ENCODE measurements at regions not wholly inside any gene's neighbourhood (a gene's known extent, or its start where the extent isn't known, plus 50 kb on each side); places are given as distances from the start of the nearest gene placed in this dataset.
A peak's percentile ranks its signal among the peaks of the same experiment; 100 is the strongest.

DNA sequence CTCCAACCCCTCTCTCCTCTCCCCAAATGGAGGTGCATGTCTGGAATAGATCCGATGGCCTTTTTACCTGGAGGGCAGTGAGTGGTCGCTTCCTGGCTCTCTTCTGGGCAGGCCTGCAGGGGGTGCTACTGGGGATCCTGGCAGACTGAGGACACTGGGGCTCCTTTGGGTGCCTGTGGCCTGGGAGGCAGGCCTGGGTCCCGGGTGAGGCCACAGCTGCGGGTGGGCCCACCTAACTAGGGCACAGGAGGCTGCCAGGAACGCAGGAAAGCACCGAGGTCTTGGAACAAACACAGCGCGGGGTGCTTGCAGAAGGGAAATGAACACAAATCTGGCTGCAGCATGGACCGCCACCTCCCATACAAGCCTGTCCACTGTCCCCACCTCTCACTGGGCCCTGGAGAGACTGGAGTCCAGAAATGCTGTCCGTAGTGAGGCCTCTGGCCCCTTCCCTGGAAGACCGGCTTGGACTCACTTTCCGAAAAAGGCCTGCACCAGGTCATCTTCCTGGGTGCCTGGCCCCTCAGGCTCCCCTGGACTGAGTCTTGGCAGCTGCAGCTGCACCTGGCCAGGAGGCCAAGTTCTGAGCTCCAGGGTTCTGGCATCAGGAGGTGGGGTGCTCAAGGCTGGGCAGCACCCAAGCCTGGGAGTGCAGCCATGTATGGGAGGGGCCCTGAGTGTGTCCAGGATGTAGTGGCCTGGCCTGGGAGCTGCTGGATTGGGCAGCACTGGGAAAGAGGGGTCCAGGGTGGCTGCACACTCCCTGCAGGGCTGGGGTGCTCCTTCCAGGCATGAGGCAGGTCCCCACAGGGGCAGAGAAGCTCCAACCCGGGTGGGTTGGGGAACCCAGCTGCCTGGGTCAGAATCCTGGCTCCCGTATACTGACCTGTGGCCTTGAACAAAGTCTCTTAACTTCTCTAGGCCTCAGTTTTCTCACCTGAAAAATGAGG is 195.1 kb downstream of the IRF8 start:
- no peak for FAIRE-seq

DNA sequence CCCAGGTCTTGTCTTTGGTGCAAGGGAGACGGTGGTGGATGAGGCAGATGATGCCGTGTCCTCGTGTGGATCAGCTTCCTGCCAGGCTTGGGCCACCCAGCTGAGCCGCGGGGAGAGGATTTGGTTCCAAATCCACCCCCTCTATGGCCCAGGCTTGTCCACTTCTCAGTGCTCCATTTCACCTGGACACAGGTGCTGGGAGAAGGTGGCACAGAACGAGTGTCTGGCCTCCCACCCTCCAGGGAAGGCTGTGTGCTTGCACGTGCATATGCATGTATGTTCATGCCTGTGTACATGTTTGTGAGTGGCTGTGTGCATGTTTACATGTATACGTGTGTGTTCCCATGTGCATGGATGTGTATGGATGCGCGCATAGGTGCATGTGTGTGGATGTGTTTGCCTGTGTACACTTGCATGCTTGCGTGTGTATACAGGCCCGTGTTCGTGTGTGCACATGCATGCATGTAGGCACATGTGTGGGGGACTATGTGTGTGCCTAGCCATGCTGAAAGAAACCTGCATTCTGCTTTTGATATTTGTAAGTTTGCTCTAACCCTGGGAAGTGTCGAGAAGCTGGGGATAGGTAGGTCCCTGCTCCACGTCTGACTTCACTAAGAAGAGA is 196.3 kb downstream of the IRF8 start:
- FAIRE-seq = no peak

DNA sequence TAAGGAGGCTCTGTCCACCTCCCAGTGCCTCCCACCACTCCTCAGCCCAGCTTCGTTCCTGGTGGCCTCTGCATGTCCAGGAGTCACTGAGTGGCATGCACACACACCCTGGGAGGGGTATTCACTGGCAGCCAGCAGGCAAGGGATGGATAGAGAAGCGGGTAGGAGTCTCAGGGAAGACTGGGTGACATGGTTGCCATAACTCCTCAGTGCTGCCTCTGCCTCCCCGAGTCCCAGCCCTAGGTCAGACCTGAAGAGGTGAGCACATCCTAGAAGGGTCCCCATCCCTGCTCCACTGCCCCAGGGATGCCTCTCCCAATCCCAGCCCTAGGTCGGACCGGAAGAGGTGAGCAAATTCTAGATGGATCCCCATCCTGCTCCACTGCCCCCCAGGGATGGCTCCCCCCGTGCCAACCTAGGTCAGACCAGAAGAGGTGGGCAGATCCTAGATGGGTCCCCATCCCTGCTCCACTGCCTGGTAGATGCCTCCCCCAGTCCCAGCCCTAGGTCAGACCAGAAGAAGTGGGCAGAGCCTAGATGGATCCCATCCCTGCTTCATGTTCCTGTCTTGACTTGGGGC is 197.0 kb downstream of the IRF8 start:
- no peak for FAIRE-seq

DNA sequence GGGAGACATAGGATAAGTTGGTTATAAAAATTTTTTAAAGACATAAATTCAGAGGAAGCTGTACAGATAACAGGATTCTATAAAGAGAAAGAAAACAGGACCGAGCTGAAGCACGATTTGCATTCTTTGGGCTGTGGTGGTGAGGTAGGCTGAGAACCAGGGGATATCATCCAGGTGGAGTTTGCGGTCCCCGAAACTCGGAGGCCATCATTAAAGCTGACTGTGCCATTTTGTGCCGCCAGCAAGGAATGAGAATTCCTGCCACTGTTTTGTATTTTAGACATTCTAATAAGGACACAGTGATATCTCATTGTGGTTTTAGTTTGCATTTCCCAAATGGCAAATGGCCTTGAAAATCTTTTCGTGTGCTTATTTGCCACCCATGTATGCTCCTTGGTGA is 197.9 kb downstream of the IRF8 start:
- no peak for FAIRE-seq

DNA sequence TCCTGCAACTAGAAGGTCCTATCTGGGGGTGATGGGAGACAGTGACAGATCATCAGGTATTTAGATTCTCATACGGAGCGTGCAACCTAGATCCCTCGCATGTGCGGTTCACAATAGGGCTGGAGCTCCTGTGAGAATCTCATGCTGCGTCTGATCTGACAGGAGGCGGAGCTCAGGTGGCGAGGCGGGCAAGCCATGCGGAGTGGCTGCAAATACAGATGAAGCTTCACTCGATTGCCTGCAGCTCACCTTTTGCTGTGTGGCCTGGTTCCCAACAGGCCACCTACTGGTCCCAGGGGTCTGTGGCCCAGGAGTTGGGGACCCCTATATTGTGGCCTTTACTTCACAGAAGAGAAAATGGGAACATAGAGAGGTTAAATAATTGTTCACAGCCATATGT is 200.4 kb downstream of the IRF8 start:
- no peak for FAIRE-seq

DNA sequence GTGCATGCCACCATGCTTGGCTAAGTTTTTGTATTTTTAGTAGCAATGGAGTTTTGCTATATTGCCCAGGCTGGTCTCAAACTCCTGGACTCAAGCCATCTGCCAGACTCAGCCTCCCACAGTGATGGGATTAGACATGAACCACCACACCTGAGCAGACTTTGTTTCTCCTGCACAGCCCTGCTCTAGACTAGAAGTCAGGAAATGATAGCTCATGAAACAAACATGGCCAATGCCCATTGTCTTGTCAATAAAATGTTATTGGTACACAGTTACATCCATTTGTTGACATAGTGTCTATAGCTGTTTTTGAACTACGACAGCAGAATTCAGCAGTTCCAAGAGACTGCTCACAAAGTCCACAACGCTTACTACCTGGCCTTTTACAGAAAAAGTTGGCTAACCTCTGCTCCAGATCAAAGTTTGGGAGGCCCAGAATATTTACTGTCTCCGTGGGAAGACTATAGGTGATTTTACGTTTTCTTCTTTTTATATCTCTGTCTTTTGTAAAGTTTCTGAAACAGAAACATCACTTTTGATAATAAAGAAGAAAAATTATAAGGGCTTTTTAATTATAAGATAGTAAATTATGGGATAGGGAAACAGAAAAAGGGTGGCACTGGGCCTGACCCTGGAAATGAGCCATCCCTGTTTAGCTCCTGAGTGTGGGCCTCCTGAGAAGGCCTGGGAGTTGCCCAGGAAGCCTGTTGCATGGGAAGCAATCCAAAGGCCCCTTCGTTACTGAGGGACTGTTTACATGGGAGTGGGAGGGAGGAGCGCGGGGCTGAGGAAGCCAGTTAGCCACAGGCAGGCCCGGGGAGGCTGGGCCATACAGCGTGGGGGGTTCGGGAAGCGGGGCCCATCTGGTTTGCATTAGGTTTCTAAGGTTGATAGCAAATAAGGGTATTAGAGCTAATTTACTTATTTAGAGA is 201.5 kb downstream of the IRF8 start:
- peak; percentile 68 for FAIRE-seq

DNA sequence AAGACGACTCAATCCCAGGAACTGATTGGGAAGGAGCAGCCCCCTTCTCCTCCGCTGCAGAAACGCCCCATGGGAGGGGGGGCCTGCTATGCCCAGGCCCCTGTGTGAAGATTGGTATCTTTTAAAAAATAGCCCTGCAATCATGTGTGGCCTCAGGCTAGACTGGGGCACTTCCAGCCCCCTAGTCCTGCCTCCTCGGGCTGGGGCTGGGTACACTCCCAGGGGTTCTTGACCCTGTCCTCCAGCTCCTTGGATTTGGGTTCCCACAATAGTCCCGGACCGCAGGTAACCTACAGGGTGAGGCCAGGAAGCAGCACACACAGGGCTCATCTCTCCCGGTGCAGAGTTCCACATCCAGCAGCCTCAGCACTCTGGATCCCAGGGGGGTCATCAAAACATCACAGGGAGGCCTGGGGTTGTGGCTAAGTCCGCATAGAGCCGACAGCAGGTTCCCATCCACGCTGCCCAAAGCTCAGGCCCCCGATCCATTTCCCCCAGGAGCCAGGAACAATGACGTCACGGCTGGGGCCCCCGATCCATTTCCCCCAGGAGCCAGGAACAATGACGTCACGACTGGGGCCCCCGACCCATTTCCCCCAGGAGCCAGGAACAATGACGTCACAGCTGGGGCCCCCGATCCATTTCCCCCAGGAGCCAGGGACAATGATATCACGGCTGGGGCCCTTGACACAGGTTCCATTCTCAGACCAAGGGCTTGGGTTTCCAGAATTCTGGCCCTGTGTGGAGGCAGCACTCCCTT is 202.4 kb downstream of the IRF8 start:
- no peak for FAIRE-seq

DNA sequence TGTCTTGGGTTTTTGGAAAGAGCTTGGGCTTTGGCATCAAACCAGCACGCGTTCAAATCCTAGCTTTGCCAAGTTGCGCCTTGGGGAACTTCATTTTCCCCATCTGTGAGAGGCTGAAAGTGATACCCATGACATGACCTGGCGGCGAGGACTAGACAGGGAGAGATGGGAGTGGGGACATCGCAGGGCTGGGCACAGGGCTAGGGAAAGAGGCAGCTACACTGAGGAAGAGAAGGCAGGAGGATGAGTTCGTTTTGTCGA is 202.9 kb downstream of the IRF8 start:
- no peak for FAIRE-seq

DNA sequence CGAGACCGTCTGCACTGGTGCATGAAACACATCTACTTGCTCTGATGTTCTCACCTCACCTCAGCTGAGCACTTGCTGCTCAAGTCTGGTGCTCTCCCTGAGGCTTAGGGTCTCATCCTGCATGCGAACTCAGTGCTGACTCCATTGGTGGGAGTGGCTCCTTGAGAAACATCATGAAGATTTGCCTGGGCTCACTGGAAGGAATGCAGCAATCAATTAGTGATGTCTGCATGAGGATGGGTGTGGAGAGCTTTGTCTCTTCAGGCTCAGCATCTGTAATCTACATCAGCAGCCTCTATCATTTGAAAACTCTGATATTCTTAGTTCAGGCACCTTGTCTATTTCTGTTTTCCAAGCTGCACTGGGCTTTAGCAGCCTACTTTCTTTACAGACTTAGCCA is 204.4 kb downstream of the IRF8 start:
- FAIRE-seq = no peak

DNA sequence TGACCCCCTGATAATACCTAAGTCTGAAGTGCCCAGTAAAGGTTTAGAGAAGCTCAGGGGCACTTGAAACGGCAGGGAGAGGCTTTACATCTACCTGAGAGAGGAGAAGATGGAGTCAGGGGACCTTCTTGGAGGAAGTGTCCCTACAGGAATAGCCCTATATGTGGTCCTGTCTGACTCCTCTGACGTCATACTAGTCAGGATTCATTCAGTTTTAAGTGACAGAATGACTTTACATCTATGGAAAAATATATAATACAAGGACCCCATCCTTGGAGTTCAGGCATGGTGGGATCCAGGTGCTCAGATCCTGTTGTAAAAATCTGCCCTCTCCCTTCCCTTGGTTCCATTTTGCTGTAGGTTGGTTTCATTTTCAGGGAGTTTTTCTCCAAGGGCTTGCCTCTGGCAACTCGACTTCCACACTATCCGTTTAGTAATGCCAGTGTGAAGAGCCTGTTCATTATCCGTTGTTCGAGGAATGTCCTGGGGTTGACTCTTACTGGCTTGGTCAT is 205.6 kb downstream of the IRF8 start:
- no peak for FAIRE-seq

DNA sequence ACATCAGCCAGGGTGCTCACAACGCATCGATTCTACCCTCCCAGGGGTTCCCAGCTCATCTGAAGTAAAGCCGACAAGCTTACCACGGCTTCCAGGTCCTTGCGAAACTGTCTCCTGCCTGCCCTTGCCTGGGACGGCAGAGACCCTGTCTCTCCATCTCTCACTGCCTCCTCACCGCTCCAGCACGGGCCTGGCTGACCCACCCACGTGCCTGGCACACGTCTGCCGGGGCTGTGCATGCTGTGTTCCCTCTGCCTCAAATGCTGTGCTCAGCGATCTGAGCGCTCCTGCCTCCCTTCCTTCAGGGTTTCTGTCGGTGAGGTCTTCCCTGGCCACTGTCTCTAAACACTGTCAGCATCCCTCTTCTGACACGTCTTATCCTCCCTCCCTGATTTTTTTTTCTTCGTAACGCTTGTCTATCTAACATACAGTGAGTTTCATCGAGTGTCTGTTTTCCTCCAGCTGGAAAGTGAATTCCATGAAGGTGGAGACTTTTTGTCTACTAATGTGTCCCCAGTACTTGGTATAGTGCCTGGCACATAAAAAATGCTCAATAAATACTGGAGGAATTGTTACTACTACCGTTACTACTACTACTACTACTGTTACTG is 208.4 kb downstream of the IRF8 start:
- no peak for FAIRE-seq

DNA sequence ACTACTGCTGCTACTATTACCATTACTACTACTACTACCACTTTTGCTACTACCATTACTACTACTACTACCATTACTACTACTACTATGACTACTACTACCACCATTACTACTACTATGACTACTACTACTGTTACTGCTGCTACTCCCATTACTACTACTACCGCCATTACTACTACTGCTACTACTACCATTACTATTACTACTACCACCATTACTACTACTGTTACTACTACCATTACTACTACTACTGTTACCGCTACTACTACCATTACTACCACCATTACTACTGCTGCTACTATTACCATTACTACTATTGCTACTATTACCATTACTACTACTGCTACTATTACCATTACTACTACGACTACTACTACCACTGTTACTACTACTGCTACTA is 209.1 kb downstream of the IRF8 start:
- FAIRE-seq = no peak

DNA sequence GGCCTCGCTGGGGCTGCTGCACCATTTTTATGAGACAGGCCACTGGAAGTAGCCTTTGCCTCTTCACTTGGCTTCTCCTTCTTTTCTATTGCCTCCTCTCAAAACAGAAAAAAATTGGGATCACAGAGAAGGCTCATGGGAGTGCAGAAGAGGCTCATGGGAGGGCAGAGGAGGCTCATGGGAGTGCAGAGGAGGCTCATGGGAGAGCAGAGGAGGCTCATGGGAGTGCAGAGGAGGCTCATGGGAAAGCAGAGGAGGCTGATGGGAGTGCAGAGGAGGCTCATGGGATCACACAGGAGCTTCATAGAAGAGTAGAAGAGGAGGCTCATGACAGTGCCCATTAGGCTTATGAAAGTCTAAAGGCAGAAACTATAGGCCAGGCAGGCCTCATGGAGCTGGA is 211.2 kb downstream of the IRF8 start:
- FAIRE-seq = no peak

DNA sequence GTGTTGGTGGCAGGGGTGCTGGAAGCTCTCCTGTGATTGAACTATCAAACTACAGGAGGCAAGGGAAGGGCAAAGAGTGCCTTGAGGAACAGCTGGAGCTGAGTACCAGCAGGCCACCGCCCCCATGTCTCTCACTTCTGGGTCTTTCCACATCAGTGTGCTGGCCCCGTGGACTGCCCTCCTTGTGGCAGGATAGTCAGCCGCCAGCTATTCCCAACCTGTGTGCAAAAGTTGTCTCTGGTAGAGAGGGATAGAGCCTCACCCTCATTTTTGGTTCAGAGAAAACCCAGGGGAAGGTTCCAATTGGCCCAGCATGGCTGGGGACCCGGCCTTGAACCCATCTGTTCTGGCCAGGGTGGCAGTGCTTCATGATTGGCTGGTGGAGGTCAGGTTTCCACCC is 211.8 kb downstream of the IRF8 start:
- no peak for FAIRE-seq

DNA sequence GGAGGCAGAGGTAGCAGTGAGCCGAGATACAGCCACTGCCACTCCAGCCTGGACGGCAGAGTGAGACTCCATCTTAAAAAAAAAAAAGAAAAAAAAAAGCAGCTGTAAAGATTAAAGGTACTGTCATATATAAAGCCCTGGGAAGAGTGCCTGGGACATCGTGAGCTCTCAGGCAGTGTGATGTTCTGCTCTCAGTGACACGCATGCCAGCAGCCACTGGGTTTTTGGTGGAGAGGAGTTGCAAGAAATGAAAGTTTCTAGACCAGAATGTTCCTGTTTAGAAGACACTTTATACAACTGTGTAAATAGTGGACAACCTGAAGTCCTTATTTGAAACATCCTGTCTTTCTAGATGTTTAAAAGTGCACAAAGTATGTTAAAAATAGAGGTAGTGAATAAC is 213.2 kb downstream of the IRF8 start:
- FAIRE-seq = no peak

DNA sequence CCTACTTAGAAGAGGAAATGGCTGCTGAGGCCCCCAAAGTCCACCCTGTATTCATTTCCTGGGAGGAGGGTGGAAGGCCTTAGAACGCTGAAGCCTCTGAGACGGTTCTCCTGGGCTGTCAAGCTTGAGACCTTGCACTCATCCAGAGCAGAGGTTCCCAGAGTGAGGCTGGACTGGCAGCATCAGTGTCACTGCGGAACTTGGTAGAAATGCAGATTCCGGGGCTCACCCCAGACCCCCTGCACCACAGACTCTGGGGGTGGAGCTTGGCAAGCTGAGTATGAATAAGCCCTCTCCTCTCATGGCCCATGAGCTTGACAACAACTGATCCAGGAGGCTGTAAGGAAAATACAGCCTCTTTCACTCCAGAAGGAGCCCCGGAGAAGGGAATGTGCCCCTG is 218.3 kb downstream of the IRF8 start:
- FAIRE-seq = no peak

DNA sequence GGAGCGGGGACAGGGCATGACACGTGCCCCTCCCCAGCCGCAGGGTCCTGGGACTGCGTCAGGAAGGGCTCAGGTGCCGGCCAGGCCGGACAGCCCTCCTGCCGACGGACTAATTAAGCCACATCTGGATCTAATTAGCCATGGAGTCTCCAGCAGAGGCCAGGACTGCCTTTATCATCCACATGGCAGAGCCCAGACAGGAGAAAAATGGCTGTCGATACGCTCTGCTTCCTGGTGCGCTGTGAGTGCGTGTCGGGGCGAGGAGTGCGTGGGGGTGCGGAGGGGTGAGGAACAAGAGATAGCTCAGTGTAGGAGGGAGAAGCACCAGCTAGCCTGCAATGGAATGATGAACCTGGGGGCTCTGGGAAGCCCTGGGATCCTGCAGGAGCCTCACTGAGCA is 218.8 kb downstream of the IRF8 start:
- FAIRE-seq = no peak

DNA sequence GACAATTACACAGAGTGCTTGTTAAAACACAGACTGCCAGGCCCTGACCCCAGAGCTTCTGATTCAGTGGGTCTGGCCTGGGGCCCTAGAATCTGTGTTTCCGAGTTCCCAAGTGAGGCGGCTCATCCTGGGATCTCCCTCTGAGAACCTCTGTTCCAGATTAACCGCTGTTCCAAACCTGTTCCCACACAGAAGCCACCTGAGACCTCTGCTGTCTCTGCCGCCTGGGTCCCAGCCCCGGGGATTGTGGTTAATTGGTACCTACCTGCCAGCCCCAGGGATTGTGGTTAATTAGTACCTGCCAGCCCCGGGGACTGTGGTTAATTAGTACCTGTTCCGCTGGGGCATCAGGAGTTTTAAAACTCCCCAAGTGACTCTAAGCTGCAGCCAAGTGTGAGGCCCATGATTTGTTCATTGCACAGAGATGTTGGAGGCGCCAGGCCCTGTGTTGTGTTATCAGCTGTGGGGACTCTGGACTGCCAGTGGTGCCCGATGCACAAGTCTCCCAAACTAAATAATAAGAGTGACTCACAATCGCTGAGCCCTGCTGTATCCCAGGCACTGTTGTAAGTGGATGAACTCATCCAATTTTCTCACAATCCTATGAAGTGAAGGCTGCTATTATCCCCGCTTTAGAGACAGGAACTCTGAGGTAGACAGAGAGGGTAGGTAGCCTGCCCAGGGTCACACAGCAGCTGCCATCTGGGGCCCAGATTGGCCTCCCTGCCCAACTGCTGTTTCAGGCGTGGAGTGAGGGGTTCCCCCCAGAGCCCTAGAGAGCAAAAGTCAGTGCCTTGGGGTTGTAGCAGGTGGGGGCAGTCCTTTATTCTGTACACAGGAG is 219.7 kb downstream of the IRF8 start:
- FAIRE-seq = no peak

DNA sequence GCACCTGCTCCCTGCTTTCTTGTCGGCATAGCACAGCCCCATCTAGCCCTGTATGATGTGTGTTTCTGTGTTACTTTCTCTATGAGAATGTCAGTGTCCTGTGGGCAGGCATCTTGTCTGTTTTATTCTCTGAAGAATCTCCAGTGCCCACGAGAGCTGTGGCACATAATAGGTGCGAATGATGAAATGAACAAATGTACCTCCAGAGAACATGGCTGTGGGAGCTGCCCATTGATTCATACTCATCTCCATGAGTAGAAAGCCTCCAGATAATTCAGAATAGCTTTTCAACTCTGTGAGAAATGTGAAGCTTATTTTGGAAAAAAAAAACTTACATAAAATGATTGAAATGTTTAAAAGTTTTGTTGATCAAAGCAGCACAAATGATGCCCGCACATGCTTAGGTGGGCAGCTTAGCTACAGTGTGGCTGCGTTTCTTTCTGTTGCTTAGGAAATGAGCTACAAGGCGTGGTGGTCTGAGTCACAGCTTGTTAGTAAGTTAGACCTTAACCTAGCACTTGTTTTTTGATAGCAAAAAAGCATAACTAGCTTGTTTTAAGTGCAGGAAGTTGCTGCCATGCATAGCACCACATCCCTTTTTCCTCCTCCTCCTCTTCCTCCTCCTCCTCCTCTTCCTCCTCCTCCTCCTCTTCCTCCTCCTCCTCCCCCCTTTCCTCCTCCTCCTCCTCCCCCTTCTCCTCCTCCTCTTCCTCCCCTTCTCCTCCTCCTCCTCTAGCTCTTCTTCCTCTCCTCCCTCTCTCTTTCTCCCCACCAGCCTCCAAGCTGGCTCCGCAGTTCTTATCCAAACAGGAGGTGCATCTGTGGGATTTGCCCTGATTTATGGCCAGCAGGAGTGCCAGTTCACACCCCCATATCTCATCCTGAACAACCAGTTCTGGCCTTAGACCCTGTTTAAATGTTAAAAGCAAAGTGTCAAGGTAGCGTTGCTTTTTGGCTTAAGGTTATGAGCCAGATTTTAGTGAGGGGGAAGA is 221.5 kb downstream of the IRF8 start:
- no peak for FAIRE-seq
